ENCODE measurements at regions not wholly inside any gene's neighbourhood (a gene's known extent, or its start where the extent isn't known, plus 50 kb on each side); places are given as distances from the start of the nearest gene placed in this dataset.

- no peak for DNase-seq
Observed at GRCh38 chr3:31254483-31254882, 278.2 kb upstream of the STT3B start.

- DNase-seq, result no peak
Observed at GRCh38 chr3:31255007-31255581, 277.6 kb upstream of the STT3B start.

GRCh38 chr3:31262201-31262600 is 270.5 kb upstream of the STT3B start:
- no peak for DNase-seq

GRCh38 chr3:31263897-31264296 is 268.8 kb upstream of the STT3B start:
- no peak for DNase-seq

GRCh38 chr3:31265646-31266428 is 266.9 kb upstream of the STT3B start:
- no peak for DNase-seq

- DNase-seq, result no peak
Observed at GRCh38 chr3:31268868-31269267, 263.9 kb upstream of the STT3B start.

- DNase-seq, result no peak
Observed at GRCh38 chr3:31270010-31270409, 262.7 kb upstream of the STT3B start.

- DNase-seq, result peak; percentile 34
Observed at GRCh38 chr3:31274326-31275024, 258.2 kb upstream of the STT3B start.

GRCh38 chr3:31275038-31275572 is 257.6 kb upstream of the STT3B start:
- DNase-seq, result peak; percentile 58

GRCh38 chr3:31275583-31275982 is 257.1 kb upstream of the STT3B start:
- no peak for DNase-seq

GRCh38 chr3:31277582-31277981 is 255.1 kb upstream of the STT3B start:
- no peak for DNase-seq

- no peak for DNase-seq
Observed at GRCh38 chr3:31278532-31278931, 254.2 kb upstream of the STT3B start.

GRCh38 chr3:31284776-31285175 is 247.9 kb upstream of the STT3B start:
- no peak for DNase-seq

GRCh38 chr3:31285833-31286486 is 246.8 kb upstream of the STT3B start:
- DNase-seq, result no peak

GRCh38 chr3:31288224-31288623 is 244.5 kb upstream of the STT3B start:
- no peak for DNase-seq

GRCh38 chr3:31288641-31289100 is 244.1 kb upstream of the STT3B start:
- peak; percentile 5 for DNase-seq

GRCh38 chr3:31289584-31289983 is 243.1 kb upstream of the STT3B start:
- no peak for DNase-seq

GRCh38 chr3:31290046-31290445 is 242.7 kb upstream of the STT3B start:
- no peak for DNase-seq

GRCh38 chr3:31291818-31292217 is 240.9 kb upstream of the STT3B start:
- DNase-seq, result no peak

GRCh38 chr3:31294430-31295149 is 238.1 kb upstream of the STT3B start:
- no peak for DNase-seq

GRCh38 chr3:31295150-31295765 is 237.5 kb upstream of the STT3B start:
- DNase-seq, result no peak

- no peak for DNase-seq
Observed at GRCh38 chr3:31297726-31298298, 234.9 kb upstream of the STT3B start.

Data from fibroblast of skin of right quadriceps (primary cell).